Gastroesophageal sphincter (tissue), 3 donors: ENCODE measurements at regions not wholly inside any gene's neighbourhood (a gene's known extent, or its start where the extent isn't known, plus 50 kb on each side); places are given as distances from the start of the nearest gene placed in this dataset.

Experiments used
- POLR2A ChIP-seq, 2 donors: fragments of 450-650 bp; IDR thresholded peaks; one replicate each; pipeline ENCODE4 v1.6.1; 2017; ENCODE audit warnings: antibody characterized with exemption in 2 of 2, mild to moderate bottlenecking in 2 of 2, moderate library complexity in 1 of 2
- POLR2AphosphoS5 ChIP-seq: sonication (generic); formaldehyde crosslinking; IDR thresholded peaks from one replicate; pipeline ENCODE4 v1.6.1; 2017; ENCODE audit warnings: antibody characterized with exemption
- TF ChIP-seq, protein P1 (sequence below), 4 experiments: fragments of 200-600 bp in 2 of 4; fragments of 450-650 bp in 2 of 4; sonication (generic) in 1 of 4; IDR thresholded peaks; one replicate each; pipeline ENCODE4 v1.5.1; 2017 to 2019; ENCODE audit warnings: antibody characterized with exemption in 4 of 4, mild to moderate bottlenecking in 2 of 4, moderate library complexity in 2 of 4

DNA sequence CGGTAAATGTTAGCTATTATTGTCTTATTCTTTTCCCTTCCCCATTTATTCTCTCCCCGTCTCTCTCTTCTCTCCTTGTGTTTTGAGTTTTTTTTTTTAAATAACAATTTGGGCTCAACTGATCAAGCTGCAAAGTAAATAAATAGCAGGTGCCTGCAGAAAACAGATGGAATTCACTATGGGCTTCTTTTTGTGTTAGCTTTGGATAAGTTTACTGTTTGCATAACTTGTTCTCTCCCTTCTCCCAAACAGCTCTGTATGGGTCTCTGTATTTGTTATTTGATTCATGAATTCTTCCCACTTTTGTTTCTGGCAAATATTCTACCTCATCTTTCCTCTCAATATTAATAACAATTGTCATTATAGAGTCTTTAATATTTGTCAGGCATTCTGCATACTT lies 111.8 kb upstream of the ASTN2 start:
- TF ChIP-seq, protein P1, sequence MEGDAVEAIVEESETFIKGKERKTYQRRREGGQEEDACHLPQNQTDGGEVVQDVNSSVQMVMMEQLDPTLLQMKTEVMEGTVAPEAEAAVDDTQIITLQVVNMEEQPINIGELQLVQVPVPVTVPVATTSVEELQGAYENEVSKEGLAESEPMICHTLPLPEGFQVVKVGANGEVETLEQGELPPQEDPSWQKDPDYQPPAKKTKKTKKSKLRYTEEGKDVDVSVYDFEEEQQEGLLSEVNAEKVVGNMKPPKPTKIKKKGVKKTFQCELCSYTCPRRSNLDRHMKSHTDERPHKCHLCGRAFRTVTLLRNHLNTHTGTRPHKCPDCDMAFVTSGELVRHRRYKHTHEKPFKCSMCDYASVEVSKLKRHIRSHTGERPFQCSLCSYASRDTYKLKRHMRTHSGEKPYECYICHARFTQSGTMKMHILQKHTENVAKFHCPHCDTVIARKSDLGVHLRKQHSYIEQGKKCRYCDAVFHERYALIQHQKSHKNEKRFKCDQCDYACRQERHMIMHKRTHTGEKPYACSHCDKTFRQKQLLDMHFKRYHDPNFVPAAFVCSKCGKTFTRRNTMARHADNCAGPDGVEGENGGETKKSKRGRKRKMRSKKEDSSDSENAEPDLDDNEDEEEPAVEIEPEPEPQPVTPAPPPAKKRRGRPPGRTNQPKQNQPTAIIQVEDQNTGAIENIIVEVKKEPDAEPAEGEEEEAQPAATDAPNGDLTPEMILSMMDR (IDR thresholded peaks at IDR 0.05), result no peak
- TF ChIP-seq POLR2A (IDR thresholded peaks at IDR 0.05) (no peak), POLR2AphosphoS5 (no peak)
